B cell (primary cell): ENCODE measurements at regions not wholly inside any gene's neighbourhood (a gene's known extent, or its start where the extent isn't known, plus 50 kb on each side); places are given as distances from the start of the nearest gene placed in this dataset.

Source experiments
- EZH2 ChIP-seq: IDR thresholded peaks from 2 replicates; pipeline ENCODE4 v1.6.1; 2012; ENCODE audit warnings: borderline replicate concordance, low read depth, mild to moderate bottlenecking, moderate library complexity, low read length; ENCODE audit not compliant: insufficient read depth, poor library complexity, severe bottlenecking
- TF ChIP-seq, protein P1 (sequence below): fragments of 200-600 bp; IDR thresholded peaks from one replicate; pipeline ENCODE4 v1.8.0; 2022; ENCODE audit warnings: antibody characterized with exemption, mild to moderate bottlenecking

DNA sequence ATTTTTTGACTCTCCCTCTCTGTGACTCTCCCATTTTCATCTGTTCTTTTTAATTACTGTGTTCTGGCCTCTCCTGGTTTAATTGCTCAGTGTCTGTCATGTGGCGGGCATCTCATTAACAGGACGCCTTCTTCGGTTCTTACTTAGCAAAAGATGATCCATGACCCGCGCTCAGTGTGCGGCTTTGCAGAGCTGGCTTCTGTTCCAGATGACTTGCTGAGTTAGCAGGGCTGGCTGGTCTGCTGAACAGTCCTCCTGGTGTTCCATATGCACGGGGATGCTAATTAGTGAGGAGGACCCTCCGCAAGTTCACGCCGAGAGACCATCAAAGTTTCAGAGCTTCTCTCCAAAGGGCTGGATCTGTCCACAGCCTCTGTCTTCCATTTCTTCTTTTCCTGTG, 258.6 kb upstream of the MKI67 start:
- TF ChIP-seq, protein P1, sequence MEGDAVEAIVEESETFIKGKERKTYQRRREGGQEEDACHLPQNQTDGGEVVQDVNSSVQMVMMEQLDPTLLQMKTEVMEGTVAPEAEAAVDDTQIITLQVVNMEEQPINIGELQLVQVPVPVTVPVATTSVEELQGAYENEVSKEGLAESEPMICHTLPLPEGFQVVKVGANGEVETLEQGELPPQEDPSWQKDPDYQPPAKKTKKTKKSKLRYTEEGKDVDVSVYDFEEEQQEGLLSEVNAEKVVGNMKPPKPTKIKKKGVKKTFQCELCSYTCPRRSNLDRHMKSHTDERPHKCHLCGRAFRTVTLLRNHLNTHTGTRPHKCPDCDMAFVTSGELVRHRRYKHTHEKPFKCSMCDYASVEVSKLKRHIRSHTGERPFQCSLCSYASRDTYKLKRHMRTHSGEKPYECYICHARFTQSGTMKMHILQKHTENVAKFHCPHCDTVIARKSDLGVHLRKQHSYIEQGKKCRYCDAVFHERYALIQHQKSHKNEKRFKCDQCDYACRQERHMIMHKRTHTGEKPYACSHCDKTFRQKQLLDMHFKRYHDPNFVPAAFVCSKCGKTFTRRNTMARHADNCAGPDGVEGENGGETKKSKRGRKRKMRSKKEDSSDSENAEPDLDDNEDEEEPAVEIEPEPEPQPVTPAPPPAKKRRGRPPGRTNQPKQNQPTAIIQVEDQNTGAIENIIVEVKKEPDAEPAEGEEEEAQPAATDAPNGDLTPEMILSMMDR: no peak
- TF ChIP-seq EZH2: no peak
